ENCODE measurements at regions not wholly inside any gene's neighbourhood (a gene's known extent, or its start where the extent isn't known, plus 50 kb on each side); places are given as distances from the start of the nearest gene placed in this dataset.
"Not testable (repeated sequence)": the region's sequence is repeated elsewhere in the genome, so short reads cannot be mapped to it uniquely, and the experiment has no call there.

DNA sequence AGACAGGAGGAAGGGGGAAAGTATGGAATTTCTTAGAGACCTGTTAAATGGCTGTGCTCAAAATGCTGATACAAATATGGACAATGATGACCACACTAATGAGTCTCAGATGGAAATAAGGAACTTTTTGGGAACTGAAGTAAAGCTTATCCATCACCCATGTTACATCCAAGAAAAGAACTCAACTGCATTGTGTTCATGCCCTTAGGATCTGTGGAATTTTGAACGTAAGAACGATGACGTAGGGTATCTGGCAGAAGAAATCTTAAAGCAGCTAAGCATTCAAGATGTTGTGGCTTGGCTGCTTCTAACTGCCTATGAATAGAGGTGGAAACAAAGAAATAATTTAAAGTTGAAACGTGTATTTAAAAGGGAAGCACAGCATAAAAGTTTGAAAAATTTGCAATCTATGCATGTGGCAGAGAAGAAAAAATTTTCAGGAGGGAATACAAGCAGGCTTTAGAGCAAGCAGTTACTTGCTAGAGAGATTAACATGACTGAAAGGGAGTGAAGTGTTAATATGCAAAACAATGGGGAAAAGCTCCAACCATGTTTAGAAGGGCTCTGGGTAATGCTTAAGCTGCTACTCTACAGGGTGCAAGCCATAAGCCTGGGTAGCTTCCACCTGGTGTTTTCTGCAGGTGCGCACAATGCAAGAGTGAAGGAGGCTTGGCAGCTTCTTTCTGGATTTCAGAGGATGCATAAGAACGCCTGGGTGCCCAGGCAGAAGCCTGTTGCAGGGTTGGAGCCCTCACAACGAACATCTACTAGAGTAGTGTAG is 499.7 kb upstream of the SEMA3D start:
- ATAC-seq, result no peak
- intact Hi-C loops (cut with DNase I), result no loop called here
- no peaks in the 10 kb centered on the region for H3K9me3 ChIP-seq
- H3K27ac ChIP-seq, result no peak overlapping the region
- DNase-seq, result no peak
- no peaks in the 10 kb centered on the region for H3K4me1 ChIP-seq
- no peak overlapping the region for H3K4me3 ChIP-seq
- TF ChIP-seq, protein P1, sequence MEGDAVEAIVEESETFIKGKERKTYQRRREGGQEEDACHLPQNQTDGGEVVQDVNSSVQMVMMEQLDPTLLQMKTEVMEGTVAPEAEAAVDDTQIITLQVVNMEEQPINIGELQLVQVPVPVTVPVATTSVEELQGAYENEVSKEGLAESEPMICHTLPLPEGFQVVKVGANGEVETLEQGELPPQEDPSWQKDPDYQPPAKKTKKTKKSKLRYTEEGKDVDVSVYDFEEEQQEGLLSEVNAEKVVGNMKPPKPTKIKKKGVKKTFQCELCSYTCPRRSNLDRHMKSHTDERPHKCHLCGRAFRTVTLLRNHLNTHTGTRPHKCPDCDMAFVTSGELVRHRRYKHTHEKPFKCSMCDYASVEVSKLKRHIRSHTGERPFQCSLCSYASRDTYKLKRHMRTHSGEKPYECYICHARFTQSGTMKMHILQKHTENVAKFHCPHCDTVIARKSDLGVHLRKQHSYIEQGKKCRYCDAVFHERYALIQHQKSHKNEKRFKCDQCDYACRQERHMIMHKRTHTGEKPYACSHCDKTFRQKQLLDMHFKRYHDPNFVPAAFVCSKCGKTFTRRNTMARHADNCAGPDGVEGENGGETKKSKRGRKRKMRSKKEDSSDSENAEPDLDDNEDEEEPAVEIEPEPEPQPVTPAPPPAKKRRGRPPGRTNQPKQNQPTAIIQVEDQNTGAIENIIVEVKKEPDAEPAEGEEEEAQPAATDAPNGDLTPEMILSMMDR (IDR thresholded peaks at IDR 0.05), result no peak
- H3K27me3 ChIP-seq (ENCODE audit: insufficient read depth in 3 of 3, low read length in 2 of 3), result no peaks in the 10 kb centered on the region
- 79 to 86% (median 84%) methylated on average over 7 of the region's 7 CpGs for WGBS, 3 donors
- no peaks in the 10 kb centered on the region for H3K36me3 ChIP-seq (ENCODE audit: insufficient read depth in 1 of 2, low read depth in 1 of 2)

DNA sequence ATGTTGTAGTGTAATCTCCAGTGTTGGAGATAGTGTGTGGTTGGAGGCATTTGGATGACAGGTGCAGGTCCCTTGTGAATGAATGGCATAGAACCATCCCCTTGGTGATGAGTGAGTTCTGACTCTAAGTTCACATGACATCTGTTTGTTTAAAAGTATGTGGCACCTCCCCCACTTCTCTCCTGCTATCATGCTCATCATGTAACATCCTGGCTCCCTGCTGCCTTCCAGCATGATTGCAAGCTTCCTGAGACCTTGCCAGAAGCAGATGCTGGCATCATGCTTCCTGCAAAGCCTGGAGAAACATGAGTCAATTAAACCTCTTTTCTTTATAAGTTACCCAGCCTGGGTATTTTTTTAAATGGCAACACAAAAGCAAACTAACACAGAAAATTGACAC is 499.0 kb upstream of the SEMA3D start:
- Histone ChIP-seq H3K36me3 (ENCODE audit: insufficient read depth in 1 of 2, low read depth in 1 of 2) (no peaks in the 10 kb centered on the region), H3K27me3 (ENCODE audit: insufficient read depth in 3 of 3, low read length in 2 of 3) (no peaks in the 10 kb centered on the region), H3K4me1 (no peaks in the 10 kb centered on the region), H3K9me3 (no peaks in the 10 kb centered on the region), H3K27ac (no peak overlapping the region), H3K4me3 (no peak overlapping the region)
- no peak for ATAC-seq
- intact Hi-C loops (cut with DNase I), result no loop called here
- DNase-seq, result no peak
- TF ChIP-seq, protein P1 (IDR thresholded peaks at IDR 0.05), result no peak

DNA sequence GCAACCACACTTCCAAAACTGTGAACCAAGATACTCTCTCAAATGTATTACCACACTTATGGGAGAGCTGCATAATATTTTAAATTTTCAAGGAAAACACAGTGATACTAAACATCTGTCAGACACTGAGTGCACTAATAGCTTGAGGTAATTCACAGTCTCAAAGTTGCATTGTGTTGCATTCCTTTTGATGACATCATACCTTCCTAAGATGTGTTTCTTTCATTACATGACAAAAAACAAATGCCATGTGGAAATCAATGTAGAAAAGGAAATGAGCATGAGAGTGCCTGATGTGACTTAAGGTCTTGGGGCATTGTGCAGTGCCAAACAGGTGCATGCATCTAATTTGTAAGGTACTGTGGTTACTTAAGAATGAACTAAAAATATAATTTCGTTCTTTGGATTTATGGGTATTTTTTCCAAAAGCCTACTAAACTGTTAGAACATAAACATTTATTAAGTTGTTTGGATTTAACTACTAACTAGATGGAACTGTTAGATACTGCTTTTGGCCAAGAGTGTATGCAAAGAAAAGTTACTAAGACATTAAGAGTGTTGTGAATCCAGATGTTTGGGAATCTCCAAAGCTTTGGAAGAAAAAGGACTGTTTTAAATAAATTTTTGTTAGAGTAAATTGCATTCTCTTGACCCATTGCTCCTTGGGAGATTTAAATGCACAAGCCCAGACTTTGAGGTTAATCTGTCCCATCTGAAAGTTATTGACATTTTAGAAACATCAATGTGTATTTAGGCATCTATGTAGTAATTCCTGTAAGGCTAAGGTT is 496.2 kb upstream of the SEMA3D start:
- Histone ChIP-seq H3K4me1 (no peaks in the 10 kb centered on the region), H3K9me3 (no peaks in the 10 kb centered on the region), H3K36me3 (ENCODE audit: insufficient read depth in 1 of 2, low read depth in 1 of 2) (no peaks in the 10 kb centered on the region), H3K27ac (no peak overlapping the region), H3K27me3 (ENCODE audit: insufficient read depth in 3 of 3, low read length in 2 of 3) (no peaks in the 10 kb centered on the region), H3K4me3 (no peak overlapping the region)
- WGBS, 3 donors, result 37 to 45% (median 41%) methylated on average over 1 of the region's 1 CpG
- ATAC-seq, result no peak
- TF ChIP-seq, protein P1 (IDR thresholded peaks at IDR 0.05), result no peak
- no peak for DNase-seq
- intact Hi-C loops (cut with DNase I), result no loop called here

DNA sequence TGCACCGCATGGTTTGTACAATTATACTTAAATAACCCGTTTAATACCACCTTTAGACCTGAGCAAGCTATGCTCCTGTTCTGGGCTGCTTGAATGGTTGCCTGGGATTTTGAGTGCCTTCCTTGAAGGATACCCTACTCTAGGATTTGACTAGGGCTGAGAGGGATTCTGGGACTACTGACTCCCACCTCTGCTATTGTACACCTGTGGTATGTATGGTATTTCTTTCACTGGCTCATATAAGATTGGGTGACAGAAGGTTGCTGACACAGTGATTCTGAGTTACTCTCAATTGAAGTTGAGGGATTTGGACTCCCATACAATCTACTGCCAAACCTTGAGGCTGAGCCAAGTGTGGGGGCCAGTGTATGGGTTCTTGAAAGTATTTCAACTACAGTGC is 494.4 kb upstream of the SEMA3D start:
- Histone ChIP-seq H3K9me3 (no peaks in the 10 kb centered on the region), H3K36me3 (ENCODE audit: insufficient read depth in 1 of 2, low read depth in 1 of 2) (no peaks in the 10 kb centered on the region), H3K4me3 (no peak overlapping the region), H3K27ac (no peak overlapping the region), H3K27me3 (ENCODE audit: insufficient read depth in 3 of 3, low read length in 2 of 3) (no peaks in the 10 kb centered on the region), H3K4me1 (no peaks in the 10 kb centered on the region)
- DNase-seq (no peak), ATAC-seq (no peak)
- TF ChIP-seq, protein P1 (IDR thresholded peaks at IDR 0.05), result no peak
- intact Hi-C loops (cut with DNase I), result no loop called here
- WGBS, 3 donors, result 68 to 82% (median 71%) methylated on average over 2 of the region's 2 CpGs

DNA sequence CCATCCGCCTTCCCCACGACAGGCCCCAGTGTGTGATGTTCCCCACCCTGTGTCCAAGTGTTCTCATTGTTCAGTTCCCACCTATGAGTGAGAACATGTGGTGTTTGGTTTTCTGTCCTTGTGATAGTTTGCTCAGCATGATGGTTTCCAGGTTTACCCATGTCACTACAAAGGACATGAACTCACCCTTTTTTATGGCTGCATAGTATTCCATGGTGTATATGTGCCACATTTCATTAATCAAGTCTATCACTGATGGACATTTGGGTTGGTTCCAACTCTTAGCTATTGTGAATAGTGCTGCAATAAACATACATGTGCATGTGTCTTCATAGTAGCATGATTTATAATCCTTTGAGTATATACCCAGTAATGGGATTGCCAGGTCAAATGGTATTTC is 488.2 kb upstream of the SEMA3D start:
- WGBS, 3 donors, result 87 to 92% (median 89%) methylated on average over 2 of the region's 2 CpGs
- intact Hi-C loops (cut with DNase I); H3K4me1 ChIP-seq; H3K36me3 ChIP-seq (ENCODE audit: insufficient read depth in 1 of 2, low read depth in 1 of 2); H3K9me3 ChIP-seq; H3K4me3 ChIP-seq; H3K27ac ChIP-seq; ATAC-seq; H3K27me3 ChIP-seq (ENCODE audit: insufficient read depth in 3 of 3, low read length in 2 of 3); DNase-seq: not testable (repeated sequence)

All from psoas muscle (tissue), 7 donors.